ENCODE measurements at regions not wholly inside any gene's neighbourhood (a gene's known extent, or its start where the extent isn't known, plus 50 kb on each side); places are given as distances from the start of the nearest gene placed in this dataset.

GRCh38 chr3:161866176-161866575, 369.6 kb downstream of the OTOL1 start:
- TF ChIP-seq BHLHE40 (IDR thresholded peaks at IDR 0.05; ENCODE audit: borderline replicate concordance in 1 of 2, low read depth in 2 of 2, low read length in 1 of 2) (no peak), MXI1 (IDR thresholded peaks at IDR 0.05; ENCODE audit: low read depth, low read length) (no peak)
